Peyer's patch (tissue), 4 donors: ENCODE measurements at regions not wholly inside any gene's neighbourhood (a gene's known extent, or its start where the extent isn't known, plus 50 kb on each side); places are given as distances from the start of the nearest gene placed in this dataset.

ENCODE experiments used
- CTCF ChIP-seq, 6 experiments: fragments of 450-650 bp in 4 of 6; fragments of 200-600 bp in 2 of 6; sonication (generic) in 1 of 6; IDR thresholded peaks; one replicate each; pipeline ENCODE4 v1.5.1; 2017 to 2019; ENCODE audit warnings: antibody characterized with exemption in 6 of 6, mild to moderate bottlenecking in 3 of 6, moderate library complexity in 1 of 6
- POLR2A ChIP-seq, 2 donors: fragments of 450-650 bp; IDR thresholded peaks; one replicate each; pipeline ENCODE4 v1.5.1; 2017; ENCODE audit warnings: antibody characterized with exemption in 2 of 2, mild to moderate bottlenecking in 2 of 2, moderate library complexity in 2 of 2

- TF ChIP-seq CTCF (IDR thresholded peaks at IDR 0.05), result no peak
- TF ChIP-seq POLR2A (IDR thresholded peaks at IDR 0.05), result no peak
Observed at GRCh38 chr1:34532113-34532512, 222.7 kb upstream of the GJB5 start.
